ENCODE measurements at regions not wholly inside any gene's neighbourhood (a gene's known extent, or its start where the extent isn't known, plus 50 kb on each side); places are given as distances from the start of the nearest gene placed in this dataset.

DNA sequence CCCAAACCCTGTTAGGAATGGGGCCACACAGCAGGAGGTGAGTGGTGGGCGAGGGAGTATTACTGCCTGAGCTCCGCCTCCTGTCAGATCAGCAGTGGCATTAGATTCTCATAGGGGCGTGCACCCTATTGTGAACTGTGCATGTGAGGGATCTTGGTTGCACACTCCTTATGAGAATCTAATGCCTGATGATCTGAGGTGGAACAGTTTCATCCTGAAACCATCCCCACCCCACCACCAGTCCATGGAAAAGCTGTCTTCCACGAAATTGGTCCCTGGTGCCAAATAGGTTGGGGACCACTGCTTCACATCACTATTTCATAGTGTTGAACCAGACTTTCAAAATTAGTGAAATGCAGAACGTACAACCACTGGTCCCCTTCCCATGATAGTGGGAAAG, 57.9 kb upstream of the BICD1 start:
- Histone ChIP-seq H3K36me3 (ENCODE audit: low read depth) (no peaks in the 10 kb centered on the region), H3K9me3 (ENCODE audit: low read depth) (no peaks in the 10 kb centered on the region), H3K9ac (no peak overlapping the region), H3K27me3 (replicated peaks; ENCODE audit: insufficient read depth) (no peaks in the 10 kb centered on the region), H4K20me1 (ENCODE audit: insufficient read depth) (no peaks in the 10 kb centered on the region), H3K27ac (no peak overlapping the region), H3F3A (ENCODE audit: insufficient read depth) (peaks cover 19% of the 10 kb centered on the region), H3K9me2 (ENCODE audit: insufficient read depth) (no peaks in the 10 kb centered on the region), H3K4me2 (ENCODE audit: unreplicated experiment) (no peak overlapping the region), H3K4me3 (no peak overlapping the region), H3K79me2 (ENCODE audit: insufficient read depth) (no peaks in the 10 kb centered on the region), H2AFZ (no peak overlapping the region), H3K4me1 (ENCODE audit: insufficient read depth) (peaks cover 12% of the 10 kb centered on the region)
- DNase-seq: no peak
- WGBS, 2 experiments (ENCODE audit: low coverage in 1 of 2, low lambda C conversion rate in 2 of 2, missing lambda C conversion rate in 2 of 2): 90 to 91% methylated on average over 5 of the region's 5 CpGs
- in situ Hi-C loops (cut with MboI): loop anchor here (10.0 kb wide), 1 partner anchor 654 kb away; no protein-coding TSS in a partner anchor
- no peak for TF ChIP-seq EZH2 (IDR thresholded peaks at IDR 0.05; ENCODE audit: insufficient read depth, poor library complexity, severe bottlenecking)
- no peak for TF ChIP-seq EZH2phosphoT487 (IDR thresholded peaks at IDR 0.05; ENCODE audit: insufficient read depth, low read depth)

DNA sequence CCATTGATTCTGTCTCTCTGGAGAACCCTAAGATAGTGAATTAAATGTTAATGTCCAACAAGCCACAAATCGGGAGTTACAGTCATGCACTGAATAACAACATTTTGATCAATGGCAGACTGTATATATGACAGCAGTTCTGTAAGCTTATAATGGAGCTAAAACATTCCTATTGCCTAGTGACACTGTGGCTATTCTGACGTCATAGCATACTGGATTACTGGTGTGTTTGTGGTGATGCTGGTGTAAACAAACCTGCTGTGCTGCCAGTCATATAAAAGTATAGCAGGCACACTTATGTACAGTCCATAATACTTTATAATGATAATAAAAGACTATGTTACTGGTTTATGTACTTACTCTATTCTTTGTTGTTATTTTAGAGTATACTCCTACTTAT, 56.7 kb upstream of the BICD1 start:
- no peak overlapping the region for H3K27ac ChIP-seq
- WGBS, 2 experiments (ENCODE audit: low coverage in 1 of 2, low lambda C conversion rate in 2 of 2, missing lambda C conversion rate in 2 of 2): 53 to 71% methylated on average over 2 of the region's 2 CpGs

DNA sequence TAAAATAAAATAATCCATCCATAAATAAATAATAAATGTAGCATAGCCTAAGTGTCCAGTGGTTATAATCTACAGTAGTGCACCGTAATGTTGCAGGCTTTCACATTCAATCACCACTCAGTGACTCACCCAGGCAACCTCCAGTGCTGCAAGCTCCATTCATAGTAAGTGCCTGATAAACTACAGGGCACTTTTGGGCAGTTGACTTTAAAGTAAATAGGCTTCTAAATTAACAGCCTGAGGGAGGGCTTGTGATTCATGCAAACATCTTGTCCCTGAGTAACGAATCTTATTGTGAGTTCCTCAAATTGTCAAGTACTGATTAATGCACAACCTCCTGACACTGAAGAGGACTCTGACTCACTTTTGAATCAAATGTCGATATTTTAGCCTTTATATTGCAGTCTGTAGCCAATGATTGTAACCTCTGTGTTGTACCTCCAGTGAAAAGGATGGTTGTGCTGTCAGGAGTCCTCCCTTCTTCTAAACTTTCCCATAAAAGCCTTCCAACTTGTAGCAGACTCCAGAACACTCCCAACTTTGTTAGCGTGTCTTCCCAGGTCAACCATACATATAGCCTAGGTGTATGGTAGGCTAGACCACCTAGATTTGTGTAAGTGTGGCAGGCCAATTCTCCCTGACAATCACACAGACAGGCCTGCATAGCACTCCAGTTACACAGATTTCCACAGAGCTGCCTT, 55.0 kb upstream of the BICD1 start:
- H3K27me3 ChIP-seq (replicated peaks; ENCODE audit: insufficient read depth): no peaks in the 10 kb centered on the region
- H3K27ac ChIP-seq: peak overlapping the region; percentile 66
- peaks cover 12% of the 10 kb centered on the region for H3K4me1 ChIP-seq (ENCODE audit: insufficient read depth)
- H3K4me2 ChIP-seq (ENCODE audit: unreplicated experiment): peak overlapping the region; percentile 55
- no peaks in the 10 kb centered on the region for H3K79me2 ChIP-seq (ENCODE audit: insufficient read depth)
- no peak overlapping the region for H3K4me3 ChIP-seq
- 0 out of 2 replicates have a peak overlapping the region, but pooled peaks have one; percentile 15 for H2AFZ ChIP-seq
- no peaks in the 10 kb centered on the region for H3K36me3 ChIP-seq (ENCODE audit: low read depth)
- TF ChIP-seq EZH2phosphoT487 (IDR thresholded peaks at IDR 0.05; ENCODE audit: insufficient read depth, low read depth) (no peak), EZH2 (IDR thresholded peaks at IDR 0.05; ENCODE audit: insufficient read depth, poor library complexity, severe bottlenecking) (no peak)
- H3F3A ChIP-seq (ENCODE audit: insufficient read depth): peaks cover 19% of the 10 kb centered on the region
- H3K9me2 ChIP-seq (ENCODE audit: insufficient read depth): no peaks in the 10 kb centered on the region
- no peak overlapping the region for H3K9ac ChIP-seq
- peak; percentile 95 for DNase-seq
- WGBS, 2 experiments (ENCODE audit: low coverage in 1 of 2, low lambda C conversion rate in 2 of 2, missing lambda C conversion rate in 2 of 2): 24 to 26% methylated on average over 4 of the region's 4 CpGs
- H3K9me3 ChIP-seq (ENCODE audit: low read depth): no peaks in the 10 kb centered on the region
- in situ Hi-C loops (cut with MboI): loop anchor here (10.0 to 25.0 kb wide), 2 partner anchors 397 to 611 kb away; partner anchors contain the start of gene ETFBKMT
- H4K20me1 ChIP-seq (ENCODE audit: insufficient read depth): no peaks in the 10 kb centered on the region

More for the DNA sequence above, 56.7 kb upstream of the BICD1 start:
- no peak overlapping the region for H3K4me3 ChIP-seq
- no peaks in the 10 kb centered on the region for H4K20me1 ChIP-seq (ENCODE audit: insufficient read depth)
- no peak for DNase-seq
- no peaks in the 10 kb centered on the region for H3K9me2 ChIP-seq (ENCODE audit: insufficient read depth)
- H3K4me1 ChIP-seq (ENCODE audit: insufficient read depth): peaks cover 12% of the 10 kb centered on the region
- no peak overlapping the region for H3K4me2 ChIP-seq (ENCODE audit: unreplicated experiment)
- H3K79me2 ChIP-seq (ENCODE audit: insufficient read depth): no peaks in the 10 kb centered on the region
- in situ Hi-C loops (cut with MboI): loop anchor here (10.0 to 25.0 kb wide), 3 partner anchors 395 to 655 kb away; partner anchors contain the start of gene ETFBKMT
- TF ChIP-seq EZH2 (IDR thresholded peaks at IDR 0.05; ENCODE audit: insufficient read depth, poor library complexity, severe bottlenecking) (no peak), EZH2phosphoT487 (IDR thresholded peaks at IDR 0.05; ENCODE audit: insufficient read depth, low read depth) (no peak)
- H3K9me3 ChIP-seq (ENCODE audit: low read depth): no peaks in the 10 kb centered on the region
- no peaks in the 10 kb centered on the region for H3K36me3 ChIP-seq (ENCODE audit: low read depth)
- no peak overlapping the region for H2AFZ ChIP-seq
- H3K27me3 ChIP-seq (replicated peaks; ENCODE audit: insufficient read depth): no peaks in the 10 kb centered on the region
- H3F3A ChIP-seq (ENCODE audit: insufficient read depth): peaks cover 19% of the 10 kb centered on the region
- H3K9ac ChIP-seq: no peak overlapping the region

DNA sequence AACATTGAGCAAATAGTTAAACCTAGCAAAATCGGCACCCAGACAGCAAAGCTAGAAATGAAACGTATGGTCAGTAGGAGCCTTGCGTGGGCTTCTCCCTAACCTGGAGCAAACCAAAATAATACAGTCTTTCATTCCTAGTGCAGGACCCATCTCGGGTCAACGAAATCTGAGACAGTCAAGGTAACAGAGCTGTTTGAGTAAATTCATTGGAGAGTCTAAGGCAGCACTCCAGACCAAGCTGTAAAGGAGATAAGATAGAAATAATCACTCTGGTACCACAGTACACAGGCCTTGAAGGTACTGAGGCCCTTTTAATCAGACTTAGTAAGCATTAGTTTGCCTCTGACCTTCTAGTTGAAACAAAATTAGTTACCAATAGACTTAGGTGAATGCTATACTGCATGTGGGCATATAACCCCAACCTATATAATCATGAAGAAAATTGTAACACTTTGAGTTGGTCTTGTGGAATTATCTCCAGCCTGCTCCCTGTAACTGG, 54.4 kb upstream of the BICD1 start:
- no peak overlapping the region for H3K9ac ChIP-seq
- H3K79me2 ChIP-seq (ENCODE audit: insufficient read depth): no peaks in the 10 kb centered on the region
- H3K27me3 ChIP-seq (replicated peaks; ENCODE audit: insufficient read depth): no peaks in the 10 kb centered on the region
- no peak overlapping the region for H3K4me3 ChIP-seq
- peak overlapping the region; percentile 66 for H3K27ac ChIP-seq
- WGBS, 2 experiments (ENCODE audit: low coverage in 1 of 2, low lambda C conversion rate in 2 of 2, missing lambda C conversion rate in 2 of 2): 58 to 63% methylated on average over 5 of the region's 5 CpGs
- peaks cover 19% of the 10 kb centered on the region for H3F3A ChIP-seq (ENCODE audit: insufficient read depth)
- no peaks in the 10 kb centered on the region for H3K9me2 ChIP-seq (ENCODE audit: insufficient read depth)
- in situ Hi-C loops (cut with MboI): loop anchor here (10.0 to 25.0 kb wide), 2 partner anchors 397 to 610 kb away; partner anchors contain the start of gene ETFBKMT
- H3K9me3 ChIP-seq (ENCODE audit: low read depth): no peaks in the 10 kb centered on the region
- H3K36me3 ChIP-seq (ENCODE audit: low read depth): no peaks in the 10 kb centered on the region
- no peak for TF ChIP-seq EZH2 (IDR thresholded peaks at IDR 0.05; ENCODE audit: insufficient read depth, poor library complexity, severe bottlenecking)
- TF ChIP-seq EZH2phosphoT487 (IDR thresholded peaks at IDR 0.05; ENCODE audit: insufficient read depth, low read depth): no peak
- no peak for DNase-seq
- no peaks in the 10 kb centered on the region for H4K20me1 ChIP-seq (ENCODE audit: insufficient read depth)
- H3K4me2 ChIP-seq (ENCODE audit: unreplicated experiment): peak overlapping the region; percentile 55
- H2AFZ ChIP-seq: 0 out of 2 replicates have a peak overlapping the region, but pooled peaks have one; percentile 15
- H3K4me1 ChIP-seq (ENCODE audit: insufficient read depth): peaks cover 12% of the 10 kb centered on the region

Measured in GM23248 (cell line).